ENCODE measurements at regions not wholly inside any gene's neighbourhood (a gene's known extent, or its start where the extent isn't known, plus 50 kb on each side); places are given as distances from the start of the nearest gene placed in this dataset.

- no peaks in the 10 kb centered on the region for H3K9me3 ChIP-seq
- no peak for ATAC-seq
- FAIRE-seq, result no peak
- ChIA-PET POLR2A (no interaction called here), CTCF (interaction anchor here (0.7 kb wide), 1 partner anchor 370 kb away, joined by 3 read pairs; no protein-coding TSS in a partner anchor)
- H3K27ac ChIP-seq, result no peak overlapping the region
- no peak overlapping the region for H3K4me3 ChIP-seq
- H3K4me1 ChIP-seq, result no peaks in the 10 kb centered on the region
- no peak for DNase-seq (ENCODE audit: low read depth in 1 of 2, low spot score in 1 of 2)
- no peak overlapping the region for H3K4me2 ChIP-seq
- WGBS (ENCODE audit: missing lambda C conversion rate), result 40% methylated on average over 9 of the region's 9 CpGs
- TF ChIP-seq CBX2 (IDR thresholded peaks at IDR 0.05; ENCODE audit: borderline replicate concordance, low read depth) (no peak), JUN (IDR thresholded peaks at IDR 0.05) (no peak)
Measured at GRCh38 chr13:102951808-102952207, 106.0 kb downstream of the ERCC5 start.

GRCh38 chr13:102947745-102948405 lies 102.0 kb downstream of the ERCC5 start:
- ChIA-PET POLR2A (no interaction called here), CTCF (no interaction called here)
- 40% methylated on average over 8 of the region's 8 CpGs for WGBS (ENCODE audit: missing lambda C conversion rate)
- no peaks in the 10 kb centered on the region for H3K4me1 ChIP-seq
- no peak for FAIRE-seq
- no peak for DNase-seq (ENCODE audit: low read depth in 1 of 2, low spot score in 1 of 2)
- no peak overlapping the region for H3K27ac ChIP-seq
- H3K4me2 ChIP-seq, result no peak overlapping the region
- no peaks in the 10 kb centered on the region for H3K9me3 ChIP-seq
- H3K4me3 ChIP-seq, result no peak overlapping the region
- no peak for TF ChIP-seq TFCP2L1 (CRISPR knock-in tag; IDR thresholded peaks at IDR 0.05)
- no peak for TF ChIP-seq CEBPB (IDR thresholded peaks at IDR 0.05)
- TF ChIP-seq PHF8 (IDR thresholded peaks at IDR 0.05; ENCODE audit: borderline replicate concordance, low read depth), result no peak
- no peak for TF ChIP-seq FOSL2 (IDR thresholded peaks at IDR 0.05)
- TF ChIP-seq FOSL2 (CRISPR knock-in tag; IDR thresholded peaks at IDR 0.05), result no peak
- no peak for TF ChIP-seq REST (IDR thresholded peaks at IDR 0.05)
- TF ChIP-seq, protein P1, sequence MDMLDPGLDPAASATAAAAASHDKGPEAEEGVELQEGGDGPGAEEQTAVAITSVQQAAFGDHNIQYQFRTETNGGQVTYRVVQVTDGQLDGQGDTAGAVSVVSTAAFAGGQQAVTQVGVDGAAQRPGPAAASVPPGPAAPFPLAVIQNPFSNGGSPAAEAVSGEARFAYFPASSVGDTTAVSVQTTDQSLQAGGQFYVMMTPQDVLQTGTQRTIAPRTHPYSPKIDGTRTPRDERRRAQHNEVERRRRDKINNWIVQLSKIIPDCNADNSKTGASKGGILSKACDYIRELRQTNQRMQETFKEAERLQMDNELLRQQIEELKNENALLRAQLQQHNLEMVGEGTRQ (IDR thresholded peaks at IDR 0.05), result no peak
- no peak for TF ChIP-seq SREBF2 (IDR thresholded peaks at IDR 0.05)
- no peak for TF ChIP-seq NFE2L2 (conservative IDR thresholded peaks at IDR 0.05; ENCODE audit: low read length)
- TF ChIP-seq POLR2AphosphoS2 (conservative IDR thresholded peaks at IDR 0.05; ENCODE audit: low read length), result no peak
- TF ChIP-seq, protein P2, sequence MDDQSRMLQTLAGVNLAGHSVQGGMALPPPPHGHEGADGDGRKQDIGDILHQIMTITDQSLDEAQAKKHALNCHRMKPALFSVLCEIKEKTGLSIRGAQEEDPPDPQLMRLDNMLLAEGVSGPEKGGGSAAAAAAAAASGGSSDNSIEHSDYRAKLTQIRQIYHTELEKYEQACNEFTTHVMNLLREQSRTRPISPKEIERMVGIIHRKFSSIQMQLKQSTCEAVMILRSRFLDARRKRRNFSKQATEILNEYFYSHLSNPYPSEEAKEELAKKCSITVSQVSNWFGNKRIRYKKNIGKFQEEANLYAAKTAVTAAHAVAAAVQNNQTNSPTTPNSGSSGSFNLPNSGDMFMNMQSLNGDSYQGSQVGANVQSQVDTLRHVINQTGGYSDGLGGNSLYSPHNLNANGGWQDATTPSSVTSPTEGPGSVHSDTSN (IDR thresholded peaks at IDR 0.05), result no peak
- no peak for TF ChIP-seq HDAC2 (IDR thresholded peaks at IDR 0.05)
- TF ChIP-seq, protein P3, sequence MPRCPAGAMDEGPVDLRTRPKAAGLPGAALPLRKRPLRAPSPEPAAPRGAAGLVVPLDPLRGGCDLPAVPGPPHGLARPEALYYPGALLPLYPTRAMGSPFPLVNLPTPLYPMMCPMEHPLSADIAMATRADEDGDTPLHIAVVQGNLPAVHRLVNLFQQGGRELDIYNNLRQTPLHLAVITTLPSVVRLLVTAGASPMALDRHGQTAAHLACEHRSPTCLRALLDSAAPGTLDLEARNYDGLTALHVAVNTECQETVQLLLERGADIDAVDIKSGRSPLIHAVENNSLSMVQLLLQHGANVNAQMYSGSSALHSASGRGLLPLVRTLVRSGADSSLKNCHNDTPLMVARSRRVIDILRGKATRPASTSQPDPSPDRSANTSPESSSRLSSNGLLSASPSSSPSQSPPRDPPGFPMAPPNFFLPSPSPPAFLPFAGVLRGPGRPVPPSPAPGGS (IDR thresholded peaks at IDR 0.05), result no peak
- no peak for ATAC-seq

DNA sequence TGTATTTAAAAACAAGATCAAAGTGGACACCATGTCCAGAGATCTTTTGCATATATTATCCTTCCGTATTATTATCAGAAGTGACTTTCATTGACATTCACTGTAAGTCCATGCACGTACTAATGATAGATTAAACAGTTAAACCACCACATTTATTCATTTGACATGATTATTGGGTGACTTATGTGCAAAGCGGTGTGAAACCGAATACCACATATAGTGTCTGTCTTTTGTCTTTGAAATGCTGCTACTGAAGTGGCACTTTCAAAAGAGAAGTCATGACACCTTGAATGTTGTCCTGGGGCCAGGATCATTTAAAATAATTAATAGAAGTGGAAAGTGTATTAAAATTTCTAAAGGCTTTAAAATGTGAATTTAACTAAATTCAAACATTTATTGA lies 100.1 kb downstream of the ERCC5 start:
- Histone ChIP-seq H3K4me2 (no peak overlapping the region), H3K4me3 (no peak overlapping the region), H3K4me1 (no peaks in the 10 kb centered on the region), H3K9me3 (no peaks in the 10 kb centered on the region), H3K27ac (no peak overlapping the region)
- TF ChIP-seq POLR2A (IDR thresholded peaks at IDR 0.05; ENCODE audit: low read length), result no peak
- CTCF ChIA-PET, result no interaction called here
- FAIRE-seq, result no peak
- POLR2A ChIA-PET, result no interaction called here
- no peak for DNase-seq (ENCODE audit: low read depth in 1 of 2, low spot score in 1 of 2)
- 9% methylated on average over 4 of the region's 4 CpGs for WGBS (ENCODE audit: missing lambda C conversion rate)
- ATAC-seq, result no peak
